SK-N-MC (cell line): ENCODE measurements at regions not wholly inside any gene's neighbourhood (a gene's known extent, or its start where the extent isn't known, plus 50 kb on each side); places are given as distances from the start of the nearest gene placed in this dataset.

ENCODE experiments used
- DNase-seq: peaks from one replicate; pipeline ENCODE4 v3.0.0-alpha.2; 2011; ENCODE audit warnings: low read depth, low spot score
- H3K27ac ChIP-seq: fragments of 200-600 bp; sonication (generic); 2 replicates; pipeline ENCODE4 v1.5.1; 2016; ENCODE audit warnings: mixed run types
- H3K36me3 ChIP-seq: fragments of 200-600 bp; sonication (generic); 2 replicates; pipeline ENCODE4 v1.6.1; 2017; ENCODE audit warnings: antibody characterized with exemption, low read length, mixed read lengths; ENCODE audit not compliant: insufficient read depth
- H3K4me3 ChIP-seq: fragments of 200-600 bp; sonication (generic); 2 replicates; pipeline ENCODE4 v1.5.1; 2016
- H3K9ac ChIP-seq: fragments of 200-600 bp; sonication (generic); 2 replicates; pipeline ENCODE4 v1.8.0; 2017; ENCODE audit warnings: mixed run types, mixed read lengths; ENCODE audit not compliant: insufficient read length
- H3K9me3 ChIP-seq: fragments of 200-600 bp; sonication (generic); 2 replicates; pipeline ENCODE4 v1.6.1; 2017; ENCODE audit warnings: low read depth, mild to moderate bottlenecking, antibody characterized with exemption, low read length, moderate library complexity, mixed read lengths
- EZH2 ChIP-seq: fragments of 200-600 bp; sonication (generic); IDR thresholded peaks from one replicate; pipeline ENCODE4 v1.6.1; 2017; ENCODE audit warnings: antibody characterized with exemption
- FOXP2 ChIP-seq: optimal IDR thresholded peaks from 2 replicates; pipeline ENCODE3; 2011; ENCODE audit warnings: mild to moderate bottlenecking, moderate library complexity; ENCODE audit not compliant: insufficient read depth; ENCODE audit errors: extremely low read length, control extremely low read depth
- POLR2AphosphoS5 ChIP-seq: IDR thresholded peaks from 2 replicates; pipeline ENCODE4 v1.6.1; 2012; ENCODE audit warnings: mild to moderate bottlenecking, low read depth, low read length, borderline replicate concordance

DNA sequence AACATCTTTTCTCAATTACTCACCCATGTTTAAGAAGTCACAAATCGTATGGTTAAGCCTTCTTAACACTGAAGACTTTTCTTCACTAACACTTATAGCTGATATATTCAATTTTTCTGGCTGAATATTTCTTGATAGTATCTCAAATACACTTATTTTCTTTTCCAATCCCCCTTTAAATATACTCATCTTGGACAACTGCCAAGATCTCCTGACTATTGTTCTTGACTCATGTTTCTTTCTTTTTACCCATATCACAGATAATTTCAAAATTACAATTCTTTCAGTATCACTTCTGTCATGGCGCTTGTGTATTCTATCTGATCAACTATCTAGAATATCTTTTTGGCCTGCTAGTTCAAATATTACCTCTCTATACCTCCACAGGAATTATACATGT, 954.3 kb upstream of the ACVR2A start:
- H3K9me3 ChIP-seq = no peaks in the 10 kb centered on the region
- TF ChIP-seq FOXP2 (no peak), EZH2 (no peak), POLR2AphosphoS5 (no peak)
- H3K9ac ChIP-seq = no peak overlapping the region
- DNase-seq = no peak
- no peak overlapping the region for H3K4me3 ChIP-seq
- no peak overlapping the region for H3K27ac ChIP-seq
- no peaks in the 10 kb centered on the region for H3K36me3 ChIP-seq

DNA sequence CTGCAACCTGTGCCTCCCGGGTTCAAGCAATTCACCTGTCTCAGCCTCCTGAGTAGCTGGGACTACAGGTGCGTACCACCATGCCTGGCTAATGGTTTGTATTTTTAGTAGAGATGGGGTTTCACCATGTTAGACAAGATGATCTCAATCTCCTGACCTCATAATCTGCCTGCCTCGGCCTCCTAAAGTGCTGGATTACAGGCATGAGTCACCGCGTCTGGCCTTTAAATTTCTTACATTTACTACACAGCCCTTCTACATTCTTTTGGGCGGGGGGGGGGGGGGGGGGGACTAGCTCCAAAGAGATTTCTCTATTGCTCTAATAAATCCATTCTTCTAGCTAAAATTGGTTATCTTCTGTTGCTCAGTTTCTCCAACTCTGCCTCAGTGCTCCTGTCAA, 964.9 kb upstream of the ACVR2A start:
- no peak for TF ChIP-seq FOXP2
- no peak for TF ChIP-seq POLR2AphosphoS5
- no peak for TF ChIP-seq EZH2
- H3K36me3 ChIP-seq = no peaks in the 10 kb centered on the region
- H3K27ac ChIP-seq = no peak overlapping the region
- no peak overlapping the region for H3K9ac ChIP-seq
- no peak for DNase-seq
- H3K9me3 ChIP-seq = no peaks in the 10 kb centered on the region
- no peak overlapping the region for H3K4me3 ChIP-seq

DNA sequence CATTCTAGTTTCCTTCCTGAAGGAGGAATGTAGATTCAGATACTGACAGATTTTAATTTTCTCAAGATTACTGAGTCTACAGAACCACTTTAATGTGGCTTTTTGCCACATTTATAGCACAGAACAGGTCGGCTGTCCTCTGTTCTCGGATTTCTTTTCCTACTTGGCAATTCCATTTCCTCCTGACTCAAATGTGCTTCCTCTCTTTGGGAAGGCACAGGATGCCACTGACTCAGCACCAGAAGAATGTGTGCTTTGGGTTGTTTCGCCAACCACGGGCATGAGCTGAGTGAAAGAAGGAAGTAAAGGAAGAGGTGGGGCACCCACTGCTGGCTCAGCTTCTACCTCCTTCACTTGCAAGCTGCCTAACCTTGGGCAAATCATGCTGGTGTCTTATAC, 970.6 kb upstream of the ACVR2A start:
- no peak for TF ChIP-seq POLR2AphosphoS5
- TF ChIP-seq FOXP2 = no peak
- no peak for TF ChIP-seq EZH2
- H3K9ac ChIP-seq = no peak overlapping the region
- H3K36me3 ChIP-seq = no peaks in the 10 kb centered on the region
- no peak overlapping the region for H3K4me3 ChIP-seq
- no peaks in the 10 kb centered on the region for H3K9me3 ChIP-seq
- no peak overlapping the region for H3K27ac ChIP-seq
- DNase-seq = no peak

DNA sequence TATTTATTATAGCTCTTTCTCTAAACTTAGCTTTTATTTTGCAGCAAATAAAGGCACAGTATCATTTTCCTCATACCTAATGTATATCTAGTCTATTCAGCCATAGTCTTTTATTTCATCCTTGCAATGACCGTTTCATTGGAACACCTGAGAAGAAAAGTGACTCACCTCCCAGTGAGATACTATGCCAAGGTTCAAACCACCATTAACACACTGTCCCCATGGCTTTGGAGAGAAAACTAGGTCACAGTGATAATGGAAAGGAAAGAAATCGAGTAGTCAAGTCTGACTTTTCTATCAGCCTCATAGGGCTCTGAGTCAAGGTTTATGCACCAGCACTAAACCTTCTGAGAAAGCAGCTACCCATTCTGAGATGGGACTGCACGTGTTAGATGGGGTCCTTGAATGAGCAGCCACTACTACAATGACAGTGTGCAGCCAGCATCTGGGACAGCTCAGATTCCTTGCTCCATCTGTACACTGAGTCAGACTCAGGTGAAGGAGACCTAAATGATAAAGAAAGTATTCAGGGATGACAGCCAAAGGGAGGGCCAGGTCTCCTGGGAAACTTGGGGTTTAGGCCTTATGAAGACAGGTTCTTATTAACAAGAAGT, 971.1 kb upstream of the ACVR2A start:
- DNase-seq = no peak
- Histone ChIP-seq H3K4me3 (no peak overlapping the region), H3K9me3 (no peaks in the 10 kb centered on the region), H3K27ac (no peak overlapping the region), H3K9ac (no peak overlapping the region), H3K36me3 (no peaks in the 10 kb centered on the region)
- TF ChIP-seq POLR2AphosphoS5 (no peak), EZH2 (no peak), FOXP2 (no peak)

DNA sequence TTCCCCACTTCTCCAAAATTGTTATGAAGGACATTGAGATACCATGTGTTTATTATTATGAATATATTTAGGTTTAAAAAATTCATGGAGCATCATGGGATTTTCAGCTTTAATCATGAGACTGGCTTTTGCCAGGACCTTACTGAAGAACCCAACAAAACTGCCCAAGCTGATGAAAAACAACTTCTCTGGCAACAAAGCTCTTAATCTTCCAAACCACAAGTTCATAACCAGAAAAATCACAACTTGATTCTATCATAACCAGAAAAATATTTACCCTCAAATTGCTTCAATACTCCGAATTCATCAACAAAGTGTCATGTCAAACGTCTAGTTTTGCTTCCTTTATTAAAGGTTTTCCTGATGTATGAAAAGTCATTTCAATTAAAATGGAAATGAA, 971.8 kb upstream of the ACVR2A start:
- DNase-seq = no peak
- Histone ChIP-seq H3K4me3 (no peak overlapping the region), H3K27ac (no peak overlapping the region), H3K9me3 (no peaks in the 10 kb centered on the region), H3K36me3 (no peaks in the 10 kb centered on the region), H3K9ac (no peak overlapping the region)
- no peak for TF ChIP-seq EZH2
- TF ChIP-seq POLR2AphosphoS5 = no peak
- TF ChIP-seq FOXP2 = no peak

DNA sequence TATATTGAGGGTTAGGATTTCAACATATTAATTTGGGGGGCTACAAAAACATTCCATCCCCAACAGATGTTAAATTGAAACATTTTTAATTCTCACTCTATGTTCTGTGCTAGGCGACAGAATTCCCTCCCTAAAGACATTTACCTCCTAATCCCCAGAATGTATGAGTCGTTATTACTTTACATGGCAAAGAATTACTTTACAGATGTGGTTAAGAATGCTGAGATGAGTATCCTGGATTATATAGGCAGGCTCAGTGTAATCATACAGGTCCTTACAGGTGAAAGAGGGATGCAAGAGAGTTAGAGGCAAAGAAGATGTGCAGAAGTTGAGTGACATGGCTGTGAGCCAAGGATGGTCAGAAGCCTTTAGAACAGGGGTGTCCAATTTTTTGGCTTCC, 974.1 kb upstream of the ACVR2A start:
- Histone ChIP-seq H3K27ac (no peak overlapping the region), H3K9ac (no peak overlapping the region), H3K4me3 (no peak overlapping the region), H3K9me3 (no peaks in the 10 kb centered on the region), H3K36me3 (no peaks in the 10 kb centered on the region)
- TF ChIP-seq FOXP2 (no peak), EZH2 (no peak), POLR2AphosphoS5 (no peak)
- no peak for DNase-seq

DNA sequence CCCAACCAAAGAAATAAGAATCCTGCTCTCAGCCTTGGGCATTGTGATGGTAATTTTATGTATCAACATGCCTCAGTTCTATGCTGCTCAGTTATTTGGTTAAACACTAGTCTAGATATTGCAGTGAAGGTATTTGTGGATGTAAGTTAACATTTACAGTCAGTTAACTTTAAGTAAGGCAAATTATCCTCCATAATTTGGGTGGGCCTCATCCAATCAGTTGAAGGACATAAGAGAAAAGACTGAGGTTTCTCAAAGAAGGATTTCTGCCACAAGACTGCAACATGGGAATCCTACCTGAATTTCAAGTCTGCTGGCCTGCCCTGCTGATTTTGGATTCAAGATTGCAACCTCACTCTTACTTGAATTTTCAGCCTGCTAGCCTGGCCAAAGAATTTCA, 975.5 kb upstream of the ACVR2A start:
- Histone ChIP-seq H3K4me3 (no peak overlapping the region), H3K27ac (no peak overlapping the region), H3K9me3 (no peaks in the 10 kb centered on the region), H3K36me3 (no peaks in the 10 kb centered on the region), H3K9ac (no peak overlapping the region)
- no peak for DNase-seq
- TF ChIP-seq FOXP2 (no peak), EZH2 (no peak), POLR2AphosphoS5 (no peak)

DNA sequence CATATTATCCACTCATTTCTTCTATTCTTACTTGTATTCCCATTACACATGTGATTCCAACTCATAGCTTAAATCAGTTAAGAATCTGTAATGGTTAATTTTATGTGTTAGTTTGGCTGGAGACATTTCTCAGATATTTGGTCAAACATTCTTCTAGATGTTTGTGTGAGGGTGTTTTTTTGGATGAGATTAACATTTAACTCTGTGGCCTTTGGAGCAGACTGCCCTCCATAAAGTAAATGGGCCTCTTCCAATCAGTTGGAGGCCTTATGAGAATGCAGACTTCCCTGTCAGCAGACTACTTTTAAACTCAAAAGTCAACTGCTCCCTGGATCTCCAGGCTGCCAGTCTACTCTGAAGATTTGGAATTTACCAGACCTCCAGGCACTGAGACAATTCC, 976.8 kb upstream of the ACVR2A start:
- Histone ChIP-seq H3K9ac (no peak overlapping the region), H3K9me3 (no peaks in the 10 kb centered on the region), H3K36me3 (no peaks in the 10 kb centered on the region), H3K27ac (no peak overlapping the region), H3K4me3 (no peak overlapping the region)
- no peak for DNase-seq
- no peak for TF ChIP-seq EZH2
- TF ChIP-seq POLR2AphosphoS5 = no peak
- no peak for TF ChIP-seq FOXP2

DNA sequence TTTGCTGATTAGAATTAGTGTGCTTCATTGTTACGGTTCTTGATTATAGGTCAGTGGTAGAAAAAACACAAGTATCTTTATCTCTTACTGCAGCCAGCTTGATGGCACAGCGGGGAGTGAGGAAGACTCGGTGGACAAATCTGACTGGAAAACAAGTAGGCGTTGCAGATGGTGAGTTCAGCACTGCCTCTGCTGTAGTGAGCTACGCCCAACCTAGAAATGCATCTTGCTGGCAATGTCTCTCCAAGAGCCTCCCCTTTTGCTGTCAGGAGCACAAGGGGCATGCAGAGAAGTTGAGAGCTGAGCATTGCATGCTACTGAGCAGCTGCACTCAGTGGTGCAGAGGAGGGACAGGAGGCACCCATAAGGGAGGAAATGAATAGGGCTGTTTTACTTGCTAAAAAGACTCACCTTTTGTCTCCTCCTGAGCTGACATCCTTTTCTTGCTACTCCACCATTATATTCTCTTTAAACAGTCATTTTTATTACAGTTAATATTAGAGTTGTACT, 977.3 kb upstream of the ACVR2A start:
- no peak for TF ChIP-seq EZH2
- no peak for TF ChIP-seq POLR2AphosphoS5
- TF ChIP-seq FOXP2 = no peak
- H3K27ac ChIP-seq = no peak overlapping the region
- H3K4me3 ChIP-seq = no peak overlapping the region
- DNase-seq = no peak
- no peak overlapping the region for H3K9ac ChIP-seq
- H3K9me3 ChIP-seq = no peaks in the 10 kb centered on the region
- no peaks in the 10 kb centered on the region for H3K36me3 ChIP-seq
